ENCODE measurements at regions not wholly inside any gene's neighbourhood (a gene's known extent, or its start where the extent isn't known, plus 50 kb on each side); places are given as distances from the start of the nearest gene placed in this dataset.

DNA sequence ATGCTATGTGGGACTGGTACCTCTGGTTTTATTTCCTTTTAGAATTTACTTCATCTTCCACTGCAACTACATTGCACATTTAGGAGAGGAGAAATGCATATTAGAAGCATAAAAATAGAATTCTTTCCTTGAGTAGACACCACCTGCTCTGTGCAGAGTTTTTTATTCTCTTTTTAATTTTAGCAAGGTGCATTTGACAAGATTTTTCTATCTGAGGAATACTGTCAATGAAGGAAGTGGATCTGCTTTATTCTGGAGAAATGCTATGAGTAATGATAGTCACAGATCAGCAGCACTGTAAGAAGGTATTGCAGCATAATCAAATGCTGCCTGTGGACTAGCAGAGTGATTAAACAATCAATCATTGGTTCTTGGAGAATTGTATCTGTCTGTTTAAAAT lies 1038.3 kb downstream of the RAPGEF2 start:
- Mint-ChIP-seq H3K9me3 (peaks cover 9% of the 10 kb centered on the region), H3K27me3 (no peaks in the 10 kb centered on the region), H3K4me1 (no peaks in the 10 kb centered on the region), H3K4me3 (no peak overlapping the region), H3K36me3 (no peaks in the 10 kb centered on the region), H3K27ac (no peak overlapping the region)
- ATAC-seq = no peak

DNA sequence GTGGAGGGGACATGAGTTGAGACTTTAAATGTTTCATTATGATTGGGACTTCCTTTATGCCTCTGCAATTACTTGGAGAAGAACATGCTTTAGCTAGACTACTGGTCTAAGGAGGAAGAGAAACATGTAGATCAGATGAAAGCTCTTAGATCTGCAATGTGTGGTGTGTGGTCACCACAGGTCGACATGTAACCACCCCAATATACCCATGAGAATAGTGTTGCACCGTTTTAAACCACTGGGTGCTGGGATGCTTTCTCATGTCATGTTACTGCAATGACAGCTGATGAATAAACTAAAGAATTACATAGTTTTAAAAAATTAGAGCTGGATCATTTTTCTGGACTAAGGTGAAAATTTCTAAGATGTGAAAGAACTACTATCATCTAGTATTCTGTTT lies 1039.7 kb downstream of the RAPGEF2 start:
- peak; percentile 58 for ATAC-seq
- Mint-ChIP-seq H3K36me3 (no peaks in the 10 kb centered on the region), H3K9me3 (peaks cover 3% of the 10 kb centered on the region), H3K4me3 (no peak overlapping the region), H3K27ac (no peak overlapping the region), H3K4me1 (no peaks in the 10 kb centered on the region), H3K27me3 (no peaks in the 10 kb centered on the region)

DNA sequence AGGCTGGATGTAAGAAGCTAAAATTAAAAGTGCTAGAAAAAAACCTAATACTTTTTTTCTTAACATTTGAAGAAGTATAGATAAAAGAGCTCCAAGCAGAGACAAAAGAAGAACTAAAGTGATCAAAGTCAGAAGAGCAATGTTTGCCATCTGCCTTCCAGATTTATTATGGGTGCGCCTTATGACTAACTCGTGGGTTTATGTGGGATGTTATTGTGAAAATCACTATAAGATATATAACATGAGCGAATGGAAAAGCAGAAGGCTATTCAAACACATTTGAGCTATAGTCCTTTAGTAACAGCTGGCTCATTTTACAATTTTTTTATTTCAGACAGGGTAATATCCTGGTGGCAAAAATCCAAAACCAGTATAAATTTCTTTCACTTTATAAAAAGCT lies 1040.7 kb downstream of the RAPGEF2 start:
- Mint-ChIP-seq H3K4me1 (no peaks in the 10 kb centered on the region), H3K9me3 (peaks cover 3% of the 10 kb centered on the region), H3K36me3 (no peaks in the 10 kb centered on the region), H3K4me3 (no peak overlapping the region), H3K27ac (no peak overlapping the region), H3K27me3 (no peaks in the 10 kb centered on the region)
- no peak for ATAC-seq

DNA sequence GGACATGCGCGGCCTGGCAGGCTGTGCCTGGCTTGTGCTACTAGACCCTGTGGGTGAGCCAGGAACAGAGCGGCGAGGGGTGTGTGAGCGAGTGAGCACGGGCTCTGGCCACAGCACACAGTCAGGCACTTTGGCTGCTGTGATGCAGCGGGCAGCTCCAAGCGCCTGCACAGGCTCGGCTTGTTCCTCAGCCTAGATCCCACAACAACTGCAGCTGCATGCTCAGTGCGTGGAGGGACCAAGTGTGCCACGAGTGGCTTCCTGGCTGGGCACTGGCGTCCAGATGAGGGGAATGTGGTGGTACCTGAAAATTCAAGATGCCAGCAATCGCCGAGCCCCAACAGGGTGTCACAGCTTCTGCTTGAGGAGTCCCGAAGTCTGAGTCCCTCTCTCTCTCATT lies 1056.6 kb downstream of the RAPGEF2 start:
- H3K9me3 Mint-ChIP-seq = no peaks in the 10 kb centered on the region
- no peaks in the 10 kb centered on the region for H3K4me1 Mint-ChIP-seq
- H3K4me3 Mint-ChIP-seq = no peak overlapping the region
- peak; percentile 41 for ATAC-seq
- H3K27me3 Mint-ChIP-seq = no peaks in the 10 kb centered on the region
- no peak overlapping the region for H3K27ac Mint-ChIP-seq
- no peaks in the 10 kb centered on the region for H3K36me3 Mint-ChIP-seq

DNA sequence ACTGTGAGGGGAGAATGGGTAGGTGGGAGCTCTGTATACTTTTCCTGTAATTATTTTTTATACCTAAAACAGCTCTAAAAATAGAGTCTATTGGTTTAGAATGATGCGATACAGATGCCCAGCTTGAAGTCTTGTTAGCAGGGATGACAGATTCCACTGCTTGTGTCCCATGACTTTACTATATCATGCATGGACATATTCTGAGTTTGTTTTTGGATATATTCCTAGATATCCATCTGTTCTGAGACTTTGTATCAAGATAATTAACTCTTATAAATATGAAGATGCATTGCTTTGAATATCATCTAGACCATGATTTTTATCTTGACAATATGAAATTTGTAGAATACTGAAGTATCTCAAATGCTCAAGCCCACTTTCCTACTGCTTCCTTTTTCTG lies 1058.1 kb downstream of the RAPGEF2 start:
- Mint-ChIP-seq H3K4me3 (no peak overlapping the region), H3K36me3 (no peaks in the 10 kb centered on the region), H3K27ac (no peak overlapping the region)

DNA sequence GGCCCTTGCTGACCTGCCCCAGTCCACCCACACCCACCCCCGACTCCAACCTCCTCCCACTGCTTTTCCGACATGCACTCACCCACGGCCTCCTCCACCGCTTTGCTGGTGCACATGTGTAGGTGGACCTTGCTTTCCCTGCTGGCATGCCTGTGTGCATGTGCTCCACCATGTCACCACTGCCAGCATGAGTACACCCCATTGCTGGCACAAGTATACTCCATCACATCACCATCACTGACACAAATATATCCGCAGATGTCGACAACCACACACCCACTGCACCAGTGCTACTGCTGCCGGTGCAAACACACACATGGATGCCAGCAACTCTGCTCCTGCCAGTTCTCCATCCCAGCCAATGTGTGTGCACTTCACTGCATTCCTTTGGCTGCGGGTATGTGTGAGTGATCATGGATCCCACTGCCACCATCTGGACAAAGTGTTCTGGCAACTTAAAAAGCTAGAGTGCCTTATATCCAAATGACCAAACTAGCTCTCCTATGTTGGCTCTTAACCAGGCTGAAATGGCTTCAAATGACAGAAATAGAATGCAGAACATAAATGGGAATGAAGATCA lies 1072.3 kb downstream of the RAPGEF2 start:
- Mint-ChIP-seq H3K27ac (no peak overlapping the region), H3K36me3 (no peaks in the 10 kb centered on the region), H3K27me3 (no peaks in the 10 kb centered on the region), H3K9me3 (peaks cover 5% of the 10 kb centered on the region), H3K4me1 (no peaks in the 10 kb centered on the region), H3K4me3 (no peak overlapping the region)
- peak; percentile 34 for ATAC-seq

More for the DNA sequence above, 1058.1 kb downstream of the RAPGEF2 start:
- no peak for ATAC-seq
- Mint-ChIP-seq H3K9me3 (peaks cover 6% of the 10 kb centered on the region), H3K27me3 (no peaks in the 10 kb centered on the region), H3K4me1 (no peaks in the 10 kb centered on the region)

DNA sequence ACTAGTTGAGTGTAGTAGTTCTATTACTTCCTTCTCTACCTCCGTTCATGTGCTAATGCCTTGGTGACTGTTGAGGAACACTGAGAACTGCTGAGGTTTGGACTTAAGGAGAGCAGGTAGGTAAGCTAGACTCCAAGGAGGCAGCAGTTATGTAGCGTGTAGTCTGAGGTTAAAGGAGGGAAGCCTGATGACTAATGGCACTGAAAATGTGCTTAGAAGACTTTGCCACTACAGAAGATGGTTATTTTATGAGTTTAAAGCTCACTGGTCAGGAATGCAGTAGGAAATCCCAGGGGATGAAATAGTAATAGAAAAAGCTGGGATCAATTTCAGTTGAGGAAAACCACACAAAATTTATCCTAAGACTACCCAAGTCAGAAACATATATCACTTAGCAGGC lies 1077.3 kb downstream of the RAPGEF2 start:
- H3K27ac Mint-ChIP-seq = no peak overlapping the region
- ATAC-seq = no peak
- no peaks in the 10 kb centered on the region for H3K27me3 Mint-ChIP-seq
- no peaks in the 10 kb centered on the region for H3K36me3 Mint-ChIP-seq
- H3K4me1 Mint-ChIP-seq = no peaks in the 10 kb centered on the region
- no peak overlapping the region for H3K4me3 Mint-ChIP-seq
- H3K9me3 Mint-ChIP-seq = no peaks in the 10 kb centered on the region

DNA sequence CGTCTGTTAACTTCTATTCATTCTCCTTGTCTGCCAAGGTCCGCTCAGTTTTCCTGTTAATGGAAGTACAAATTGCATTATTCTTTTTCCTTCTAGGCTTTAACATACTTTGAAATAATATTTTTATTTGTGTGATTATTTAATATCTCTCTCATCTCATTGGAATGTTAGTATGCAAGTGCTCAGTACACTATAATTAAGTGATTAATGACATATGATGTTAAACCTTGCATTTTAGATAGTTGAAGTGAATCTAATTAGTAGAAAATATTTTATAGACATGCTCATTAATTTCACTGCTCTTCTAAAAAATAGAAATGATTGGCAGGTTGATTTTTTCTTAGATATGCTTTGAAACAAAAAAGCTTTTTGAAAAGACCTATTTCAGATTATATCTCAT lies 1079.8 kb downstream of the RAPGEF2 start:
- Mint-ChIP-seq H3K27ac (no peak overlapping the region), H3K36me3 (no peaks in the 10 kb centered on the region), H3K9me3 (peaks cover 5% of the 10 kb centered on the region), H3K4me3 (no peak overlapping the region), H3K4me1 (no peaks in the 10 kb centered on the region), H3K27me3 (no peaks in the 10 kb centered on the region)
- no peak for ATAC-seq

DNA sequence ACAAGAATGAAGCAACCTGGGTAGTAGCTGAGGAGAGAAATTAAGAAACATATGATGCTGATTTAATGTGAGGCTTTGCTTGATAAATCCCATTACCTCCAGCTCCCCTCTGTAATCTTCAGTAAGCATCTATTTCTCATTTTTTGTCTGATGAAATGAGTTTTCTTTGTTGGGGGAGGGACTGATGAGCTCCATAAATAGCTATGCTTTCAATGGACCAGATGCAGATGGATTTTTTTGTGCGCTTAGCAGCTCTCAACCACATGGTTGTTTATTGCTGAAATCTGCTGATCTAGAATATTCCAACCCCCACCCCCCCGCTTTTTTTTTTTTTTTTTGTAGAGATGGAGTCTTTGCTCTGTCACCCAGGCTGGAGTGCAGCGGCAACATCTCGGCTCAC lies 1082.0 kb downstream of the RAPGEF2 start:
- H3K27ac Mint-ChIP-seq = no peak overlapping the region
- H3K9me3 Mint-ChIP-seq = peaks cover 7% of the 10 kb centered on the region
- H3K4me1 Mint-ChIP-seq = no peaks in the 10 kb centered on the region
- ATAC-seq = no peak
- no peak overlapping the region for H3K4me3 Mint-ChIP-seq
- H3K36me3 Mint-ChIP-seq = no peaks in the 10 kb centered on the region
- H3K27me3 Mint-ChIP-seq = no peaks in the 10 kb centered on the region

DNA sequence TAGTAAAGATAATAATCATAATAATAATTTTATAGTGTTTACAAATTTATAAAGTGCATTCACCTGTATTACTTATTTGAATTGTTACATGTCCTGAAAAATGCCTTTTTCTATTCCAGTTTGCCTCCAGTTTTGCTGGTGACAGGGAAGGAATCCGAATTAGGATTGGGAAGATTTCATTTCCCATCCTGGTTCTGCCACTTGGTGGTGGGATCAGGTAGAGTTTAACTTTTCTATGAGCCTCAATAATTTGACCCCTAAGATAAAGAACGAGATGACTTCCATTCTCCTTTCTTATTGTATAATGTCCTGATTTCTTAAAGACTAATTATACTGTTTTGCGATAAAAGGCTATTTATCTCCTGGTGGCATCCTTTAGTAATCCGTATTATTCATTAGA lies 1090.9 kb downstream of the RAPGEF2 start:
- H3K27ac Mint-ChIP-seq = no peak overlapping the region
- no peaks in the 10 kb centered on the region for H3K36me3 Mint-ChIP-seq
- no peaks in the 10 kb centered on the region for H3K4me1 Mint-ChIP-seq
- no peaks in the 10 kb centered on the region for H3K9me3 Mint-ChIP-seq
- H3K4me3 Mint-ChIP-seq = no peak overlapping the region
- ATAC-seq = no peak
- no peaks in the 10 kb centered on the region for H3K27me3 Mint-ChIP-seq

DNA sequence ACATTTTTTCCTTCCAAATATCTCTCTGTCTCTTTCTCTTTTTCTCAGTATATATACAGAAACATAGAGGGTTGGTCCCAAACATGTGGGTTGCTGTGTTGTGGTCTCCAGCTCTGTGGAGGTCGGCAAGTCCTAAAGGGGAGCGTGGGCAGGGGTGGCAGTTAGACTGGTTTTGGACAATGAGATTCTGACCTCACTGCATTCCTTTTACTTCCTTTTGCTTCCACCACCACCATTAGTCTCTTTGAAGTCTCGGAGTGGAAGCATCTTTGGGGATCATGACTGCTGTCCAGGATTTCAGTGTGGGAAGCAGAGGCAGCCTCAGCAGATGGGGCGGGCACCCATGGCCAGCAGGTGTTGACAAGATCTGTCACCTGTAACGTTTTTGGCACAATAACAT lies 1091.8 kb downstream of the RAPGEF2 start:
- no peak overlapping the region for H3K4me3 Mint-ChIP-seq
- H3K4me1 Mint-ChIP-seq = no peaks in the 10 kb centered on the region
- no peak for ATAC-seq
- H3K27me3 Mint-ChIP-seq = no peaks in the 10 kb centered on the region
- peaks cover 2% of the 10 kb centered on the region for H3K9me3 Mint-ChIP-seq
- H3K27ac Mint-ChIP-seq = no peak overlapping the region
- H3K36me3 Mint-ChIP-seq = no peaks in the 10 kb centered on the region

DNA sequence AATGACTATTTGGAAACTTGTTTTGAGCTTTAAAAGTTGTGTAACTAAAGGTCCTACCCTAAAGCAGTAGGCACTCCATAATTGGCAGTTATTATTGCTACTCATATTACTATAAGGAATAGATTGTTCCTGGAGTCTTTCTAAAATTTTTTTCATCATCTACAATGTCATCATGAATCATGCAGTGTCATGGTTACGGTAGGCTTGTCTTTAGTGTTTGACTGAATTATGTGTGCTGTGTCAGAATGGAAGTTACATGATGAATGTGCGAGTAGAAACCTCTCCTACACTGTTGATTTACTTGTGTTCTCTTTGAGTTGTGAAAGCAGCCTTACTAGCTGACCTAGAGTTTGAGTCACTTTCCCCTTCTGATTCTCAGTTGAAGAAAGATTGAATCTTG lies 1099.9 kb downstream of the RAPGEF2 start:
- Mint-ChIP-seq H3K27me3 (no peaks in the 10 kb centered on the region), H3K36me3 (no peaks in the 10 kb centered on the region), H3K27ac (no peak overlapping the region), H3K9me3 (peaks cover 11% of the 10 kb centered on the region), H3K4me3 (no peak overlapping the region), H3K4me1 (no peaks in the 10 kb centered on the region)
- ATAC-seq = no peak

DNA sequence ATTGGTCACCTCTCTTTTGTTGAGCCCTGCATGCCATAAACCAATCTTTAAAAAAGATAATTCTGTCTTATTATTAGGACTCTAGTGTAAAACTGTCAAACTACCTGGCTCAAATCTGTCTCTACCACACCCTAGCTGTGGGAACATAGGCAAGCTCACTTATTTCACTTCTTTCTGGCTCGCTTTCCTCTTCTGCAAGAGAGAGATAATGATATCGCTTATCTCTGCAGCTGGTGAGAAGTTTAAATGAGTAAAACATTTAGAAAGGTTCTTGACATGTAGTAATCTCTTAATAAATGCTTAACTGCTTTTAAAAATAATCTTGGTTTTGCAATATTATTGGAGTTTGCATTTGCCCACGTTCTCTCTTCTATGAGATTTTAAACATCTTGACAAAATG lies 1109.2 kb downstream of the RAPGEF2 start:
- Mint-ChIP-seq H3K36me3 (no peaks in the 10 kb centered on the region), H3K27ac (no peak overlapping the region)

DNA sequence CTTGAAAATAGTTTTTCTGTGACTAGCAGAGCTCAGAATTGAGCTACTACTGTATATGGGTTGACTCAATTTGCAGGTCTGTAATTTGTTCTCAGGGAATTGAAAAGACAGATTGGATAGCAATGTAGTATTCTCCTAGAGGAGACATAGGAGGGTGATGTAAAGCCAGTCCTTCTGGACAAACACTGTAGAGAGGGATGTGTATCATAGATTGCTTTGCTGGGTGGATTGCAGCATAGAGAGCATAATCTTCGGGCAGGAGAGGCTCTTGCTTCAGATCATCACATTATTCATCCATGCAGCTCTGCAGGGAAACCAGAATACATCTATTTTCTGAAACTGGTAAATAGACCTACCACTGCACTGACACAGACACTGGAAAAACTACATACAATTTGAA lies 1110.5 kb downstream of the RAPGEF2 start:
- ATAC-seq = no peak
- Mint-ChIP-seq H3K4me3 (no peak overlapping the region), H3K4me1 (no peaks in the 10 kb centered on the region), H3K27me3 (no peaks in the 10 kb centered on the region), H3K27ac (no peak overlapping the region), H3K9me3 (peaks cover 6% of the 10 kb centered on the region), H3K36me3 (no peaks in the 10 kb centered on the region)

More for the DNA sequence above, 1109.2 kb downstream of the RAPGEF2 start:
- no peak overlapping the region for H3K4me3 Mint-ChIP-seq
- H3K4me1 Mint-ChIP-seq = no peaks in the 10 kb centered on the region
- peaks cover 3% of the 10 kb centered on the region for H3K9me3 Mint-ChIP-seq
- no peaks in the 10 kb centered on the region for H3K27me3 Mint-ChIP-seq
- ATAC-seq = no peak

DNA sequence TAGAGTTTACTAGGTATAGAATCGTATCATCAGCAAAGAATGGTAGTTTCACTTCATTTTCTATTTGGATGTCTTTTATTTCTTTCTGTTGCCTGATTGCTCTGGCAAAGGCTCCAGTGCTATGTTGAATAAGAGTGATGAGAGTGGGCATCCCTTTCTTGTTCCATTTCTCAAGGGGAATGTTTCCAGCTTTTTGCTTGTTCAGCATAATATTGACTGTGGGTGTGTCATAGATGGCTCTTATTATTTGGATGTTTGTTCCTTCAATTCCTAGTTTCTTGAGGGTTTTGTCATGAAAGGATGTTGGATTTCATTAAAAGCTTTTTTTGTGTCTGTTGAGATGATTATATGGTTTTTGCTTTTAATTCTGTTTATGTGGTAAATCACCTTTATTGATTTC lies 1114.5 kb downstream of the RAPGEF2 start:
- ATAC-seq = no peak
- H3K27me3 Mint-ChIP-seq = no peaks in the 10 kb centered on the region
- H3K36me3 Mint-ChIP-seq = no peaks in the 10 kb centered on the region
- no peak overlapping the region for H3K27ac Mint-ChIP-seq
- H3K9me3 Mint-ChIP-seq = peaks cover 8% of the 10 kb centered on the region
- no peak overlapping the region for H3K4me3 Mint-ChIP-seq
- no peaks in the 10 kb centered on the region for H3K4me1 Mint-ChIP-seq

DNA sequence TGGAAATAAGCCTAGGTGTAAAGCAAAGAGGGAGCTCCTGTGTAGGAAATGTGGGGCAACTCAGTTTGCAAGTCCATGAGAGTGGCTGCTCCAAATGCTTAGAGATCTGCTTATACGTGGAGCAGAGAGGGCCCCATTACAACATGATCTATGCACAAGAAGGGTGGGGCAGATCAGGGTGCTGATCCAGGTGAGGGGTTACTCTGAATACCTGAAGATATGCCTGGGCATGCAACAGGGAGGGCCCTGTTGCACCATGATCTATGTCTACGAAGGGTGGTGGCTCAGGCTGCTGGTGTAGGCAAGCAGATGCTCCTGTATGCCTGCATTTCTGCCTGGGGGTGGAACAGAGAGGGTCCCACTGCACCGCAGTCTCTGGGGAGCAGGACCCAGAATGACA lies 1121.2 kb downstream of the RAPGEF2 start:
- Mint-ChIP-seq H3K4me1 (no peaks in the 10 kb centered on the region), H3K36me3 (no peaks in the 10 kb centered on the region), H3K27me3 (no peaks in the 10 kb centered on the region), H3K27ac (no peak overlapping the region), H3K4me3 (no peak overlapping the region), H3K9me3 (peaks cover 7% of the 10 kb centered on the region)
- ATAC-seq = no peak

DNA sequence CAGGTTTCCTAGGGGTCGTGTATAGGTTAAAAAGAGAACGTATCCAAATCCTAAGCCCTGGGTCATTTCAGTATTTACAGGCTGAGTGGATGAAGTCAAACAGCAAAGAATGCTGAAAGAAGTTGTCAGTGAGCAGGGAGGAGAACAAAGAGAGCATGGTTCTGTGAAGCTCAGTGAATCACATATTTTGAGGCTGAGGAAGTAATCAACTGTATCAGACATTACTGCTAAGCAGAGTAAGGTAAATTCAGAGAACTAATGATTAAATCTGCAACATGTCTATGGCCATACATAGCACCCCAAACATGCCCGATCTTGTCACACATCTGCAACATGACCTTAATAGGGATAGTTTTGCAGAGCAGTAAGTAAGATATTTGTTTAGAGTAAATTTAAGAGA lies 1130.3 kb downstream of the RAPGEF2 start:
- Mint-ChIP-seq H3K4me3 (no peak overlapping the region), H3K27me3 (no peaks in the 10 kb centered on the region), H3K36me3 (no peaks in the 10 kb centered on the region), H3K27ac (no peak overlapping the region), H3K9me3 (peaks cover 3% of the 10 kb centered on the region), H3K4me1 (no peaks in the 10 kb centered on the region)
- no peak for ATAC-seq
